PC-9 (cell line): ENCODE measurements at regions not wholly inside any gene's neighbourhood (a gene's known extent, or its start where the extent isn't known, plus 50 kb on each side); places are given as distances from the start of the nearest gene placed in this dataset.

Experiments used
- CTCF ChIP-seq: fragments of 200-600 bp; sonication (generic); conservative IDR thresholded peaks from 2 replicates; pipeline ENCODE4 v1.6.1; 2017; ENCODE audit warnings: mixed run types, antibody characterized with exemption, mild to moderate bottlenecking, moderate library complexity
- EZH2 ChIP-seq: fragments of 200-600 bp; sonication (generic); IDR thresholded peaks from 2 replicates; pipeline ENCODE4 v1.8.0; 2017; ENCODE audit warnings: antibody characterized with exemption, low read depth

GRCh38 chrX:140360284-140360683 is 144.6 kb downstream of the SOX3 start:
- TF ChIP-seq CTCF (no peak), EZH2 (no peak)
